Mucosa of stomach (tissue), 1 donor: ENCODE measurements at regions not wholly inside any gene's neighbourhood (a gene's known extent, or its start where the extent isn't known, plus 50 kb on each side); places are given as distances from the start of the nearest gene placed in this dataset.

Source experiments
- H3K27me3 ChIP-seq: one replicate; pipeline ENCODE4 v1.7.0; 2013; ENCODE audit warnings: mild to moderate bottlenecking, low read length; ENCODE audit not compliant: control insufficient read depth, insufficient read depth
- H3K36me3 ChIP-seq: one replicate; pipeline ENCODE4 v1.7.0; 2013; ENCODE audit warnings: low read length; ENCODE audit not compliant: control insufficient read depth, insufficient read depth
- H3K4me1 ChIP-seq: one replicate; pipeline ENCODE4 v1.7.0; 2013; ENCODE audit warnings: mild to moderate bottlenecking, low read length; ENCODE audit not compliant: control insufficient read depth, insufficient read depth
- H3K4me3 ChIP-seq: one replicate; pipeline ENCODE4 v1.7.0; 2013; ENCODE audit warnings: low read length
- H3K9ac ChIP-seq: one replicate; pipeline ENCODE4 v1.7.0; 2013; ENCODE audit warnings: mild to moderate bottlenecking, low read length, moderate library complexity
- H3K9me3 ChIP-seq: one replicate; pipeline ENCODE4 v1.7.0; 2013; ENCODE audit warnings: mild to moderate bottlenecking, low read length, moderate library complexity; ENCODE audit not compliant: control insufficient read depth
- donor health status: Pancreatic carcinoma.

DNA sequence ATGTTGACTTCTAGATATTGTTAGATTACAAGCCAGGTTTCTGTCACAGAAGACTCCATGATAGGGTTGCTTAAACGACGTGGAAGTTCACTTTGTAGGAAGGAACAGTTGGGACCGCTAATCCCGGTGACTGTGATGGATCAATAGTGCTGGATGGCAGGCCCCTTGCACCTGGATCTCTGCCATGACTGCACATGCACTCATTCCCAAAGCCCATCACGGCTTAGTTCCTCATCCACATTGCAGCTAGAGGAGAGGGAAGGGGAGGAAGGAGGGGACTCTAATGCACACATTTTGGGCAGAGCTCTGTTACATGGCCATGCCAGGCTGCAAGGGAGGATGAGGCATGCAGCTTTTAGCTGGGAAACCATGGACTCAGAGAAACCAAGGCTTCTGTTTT is 773.7 kb upstream of the RAB6C start:
- no peaks in the 10 kb centered on the region for H3K27me3 ChIP-seq
- no peaks in the 10 kb centered on the region for H3K4me1 ChIP-seq
- no peak overlapping the region for H3K9ac ChIP-seq
- H3K4me3 ChIP-seq, result no peak overlapping the region
- no peaks in the 10 kb centered on the region for H3K36me3 ChIP-seq
- no peaks in the 10 kb centered on the region for H3K9me3 ChIP-seq

DNA sequence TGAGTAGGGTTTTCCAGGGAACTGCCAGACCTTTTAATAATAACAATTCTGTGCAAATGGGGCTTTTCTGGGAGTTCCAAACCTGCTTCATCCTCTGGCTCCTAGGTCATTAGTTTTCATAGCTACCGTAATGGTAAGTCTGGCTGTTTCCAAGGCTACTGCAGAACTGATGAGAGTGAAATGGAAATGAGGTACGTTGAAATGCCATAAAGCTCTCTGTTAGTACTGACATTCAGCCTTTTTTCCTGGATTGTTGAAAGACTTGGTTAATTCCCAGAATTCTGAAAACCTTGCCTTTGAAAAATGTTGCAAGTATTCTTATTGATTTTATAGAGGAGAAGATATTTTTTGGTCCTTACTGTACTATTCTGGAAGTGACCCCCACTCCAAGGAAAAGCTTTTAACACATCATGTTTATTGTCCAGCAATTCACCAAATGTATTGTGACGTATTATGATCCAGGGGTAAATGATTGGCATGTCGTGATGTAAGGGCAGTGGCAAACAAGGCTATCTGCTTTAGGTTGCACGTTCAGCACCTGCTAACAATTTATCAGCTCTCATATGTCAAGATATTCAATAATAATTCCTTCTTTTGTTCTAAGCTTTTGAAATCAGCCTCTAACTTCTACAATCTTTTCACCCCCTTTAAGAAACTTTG is 767.0 kb upstream of the RAB6C start:
- H3K27me3 ChIP-seq, result no peaks in the 10 kb centered on the region
- no peaks in the 10 kb centered on the region for H3K36me3 ChIP-seq
- no peak overlapping the region for H3K4me3 ChIP-seq
- no peaks in the 10 kb centered on the region for H3K4me1 ChIP-seq
- no peak overlapping the region for H3K9ac ChIP-seq
- no peaks in the 10 kb centered on the region for H3K9me3 ChIP-seq

DNA sequence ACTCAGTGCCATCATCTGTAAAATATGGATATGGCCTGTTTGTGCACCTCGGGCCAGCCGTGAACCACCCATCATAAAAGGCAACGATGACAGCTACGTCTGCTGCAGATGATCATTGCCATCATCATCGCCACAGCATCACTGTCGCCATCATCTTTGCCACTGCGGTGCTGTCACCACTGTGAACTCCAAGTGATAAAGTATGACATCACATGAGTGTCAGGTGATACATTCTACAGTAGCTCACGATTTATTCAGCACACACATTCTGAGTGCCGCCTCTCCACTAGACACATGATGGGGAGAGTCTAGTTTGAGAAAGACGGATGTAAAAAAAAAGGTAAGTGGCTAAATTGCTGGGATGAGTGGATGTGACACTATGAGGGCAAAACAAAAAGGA is 755.4 kb upstream of the RAB6C start:
- Histone ChIP-seq H3K9ac (no peak overlapping the region), H3K4me3 (no peak overlapping the region)

DNA sequence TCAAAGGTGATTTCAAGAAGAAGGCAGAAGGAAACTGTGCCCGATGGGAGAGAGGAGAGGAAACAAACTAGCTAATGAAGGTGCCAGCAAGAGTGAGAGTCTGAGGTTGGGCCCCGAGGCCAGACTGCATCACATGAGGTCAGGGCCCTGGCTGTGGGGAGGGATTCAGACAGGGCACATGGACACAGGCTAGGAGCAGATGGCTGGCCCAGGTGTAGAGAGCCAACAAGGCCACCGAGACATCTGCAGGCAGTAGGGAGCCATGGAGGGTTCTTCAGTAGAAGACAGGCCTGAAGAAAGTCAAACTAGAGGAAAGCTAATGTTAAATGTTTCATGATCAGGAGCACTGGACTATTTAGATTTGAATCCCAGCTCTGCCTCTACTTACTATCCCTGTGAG is 755.0 kb upstream of the RAB6C start:
- Histone ChIP-seq H3K4me1 (no peaks in the 10 kb centered on the region), H3K27me3 (no peaks in the 10 kb centered on the region), H3K9me3 (no peaks in the 10 kb centered on the region), H3K9ac (no peak overlapping the region), H3K36me3 (no peaks in the 10 kb centered on the region), H3K4me3 (no peak overlapping the region)

More for the DNA sequence above, 755.4 kb upstream of the RAB6C start:
- no peaks in the 10 kb centered on the region for H3K27me3 ChIP-seq
- no peaks in the 10 kb centered on the region for H3K9me3 ChIP-seq
- H3K36me3 ChIP-seq, result no peaks in the 10 kb centered on the region
- no peaks in the 10 kb centered on the region for H3K4me1 ChIP-seq

DNA sequence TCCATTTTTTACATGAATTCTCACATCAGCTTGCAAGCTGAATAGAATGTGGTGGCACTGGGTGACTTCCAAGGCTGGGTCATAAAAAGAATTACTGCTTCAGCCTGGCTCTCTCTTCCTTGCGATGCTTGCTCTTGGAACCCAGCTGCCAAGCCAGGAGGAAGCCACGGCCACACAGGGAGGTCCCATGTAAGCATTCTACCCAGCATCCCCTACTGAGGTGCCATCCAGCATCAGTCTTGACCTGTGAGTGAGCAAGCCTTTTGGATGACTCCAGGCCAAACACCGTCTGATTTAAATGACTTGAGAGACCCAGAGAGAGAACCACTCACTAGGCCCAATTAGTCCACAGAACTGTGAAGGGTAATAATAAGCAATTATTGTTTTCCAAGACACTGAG is 750.3 kb upstream of the RAB6C start:
- Histone ChIP-seq H3K27me3 (no peaks in the 10 kb centered on the region), H3K9ac (no peak overlapping the region), H3K9me3 (no peaks in the 10 kb centered on the region), H3K36me3 (no peaks in the 10 kb centered on the region), H3K4me3 (no peak overlapping the region), H3K4me1 (no peaks in the 10 kb centered on the region)

DNA sequence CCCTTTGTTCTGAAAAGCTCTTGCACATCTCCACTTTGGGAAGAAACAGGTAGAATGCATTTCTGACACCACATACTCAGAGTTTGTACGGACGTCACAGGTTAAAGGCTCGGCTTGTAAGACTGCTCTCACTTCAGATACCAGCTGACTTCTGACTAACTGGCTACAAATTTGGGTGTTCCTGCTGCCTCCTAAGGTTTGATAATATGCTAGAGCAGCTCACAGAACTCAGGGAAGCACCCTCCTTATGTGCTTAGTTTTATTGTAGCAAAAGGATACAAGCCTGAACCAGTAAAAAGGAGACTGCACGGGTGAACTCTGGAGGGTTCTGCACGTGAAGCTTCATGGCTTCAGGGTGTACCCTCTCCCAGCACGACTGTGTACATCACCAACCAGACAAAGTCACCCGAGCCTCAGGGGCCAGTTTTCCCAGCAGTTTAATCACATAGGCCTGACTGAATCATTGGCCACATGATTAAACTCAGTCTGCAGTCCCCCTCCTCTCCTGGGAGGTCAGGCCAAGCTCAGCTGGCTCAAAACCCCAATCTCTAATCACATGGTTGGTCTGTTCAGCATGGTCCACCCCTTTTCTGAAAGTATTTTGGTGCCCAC is 749.5 kb upstream of the RAB6C start:
- H3K9ac ChIP-seq, result no peak overlapping the region
- no peaks in the 10 kb centered on the region for H3K27me3 ChIP-seq
- no peaks in the 10 kb centered on the region for H3K36me3 ChIP-seq
- no peaks in the 10 kb centered on the region for H3K4me1 ChIP-seq
- H3K4me3 ChIP-seq, result no peak overlapping the region
- H3K9me3 ChIP-seq, result no peaks in the 10 kb centered on the region

DNA sequence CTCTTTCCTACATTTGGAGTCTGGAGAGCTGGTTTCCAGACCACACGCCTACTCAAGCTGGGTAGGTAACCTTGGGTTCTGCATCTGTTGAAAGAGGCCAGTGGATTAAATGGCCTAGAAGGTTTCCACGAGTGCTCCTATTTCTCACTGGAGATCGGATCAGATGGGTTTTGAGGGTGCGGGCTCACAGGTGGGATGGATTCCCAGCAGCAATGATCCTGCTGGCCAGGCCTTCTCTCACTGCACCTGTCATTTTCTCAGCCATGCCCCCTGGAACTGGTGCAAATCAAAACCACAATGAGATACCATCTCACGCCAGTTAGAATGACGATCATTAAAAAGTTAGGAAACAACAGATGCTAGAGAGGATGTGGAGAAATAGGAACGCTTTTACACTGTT is 747.5 kb upstream of the RAB6C start:
- H3K4me3 ChIP-seq, result no peak overlapping the region

DNA sequence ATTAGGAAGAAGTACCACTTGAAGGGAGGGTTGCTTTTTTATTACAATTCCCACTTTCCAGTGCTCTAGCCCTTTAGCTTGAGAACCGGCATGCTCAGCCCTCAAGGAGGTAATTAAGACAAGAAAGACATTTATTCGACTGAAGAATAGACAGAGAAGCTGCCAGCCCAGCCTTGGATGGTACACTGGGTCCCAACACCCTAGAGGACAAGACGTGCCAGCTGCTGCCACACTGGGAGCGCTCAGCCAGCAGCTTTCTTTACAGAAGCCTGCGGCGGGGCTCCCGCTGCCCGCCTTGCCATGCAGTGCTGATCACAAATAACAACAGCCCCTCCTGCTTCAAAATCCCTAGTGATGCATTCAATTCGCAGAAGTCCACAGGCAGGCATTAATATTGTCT is 746.3 kb upstream of the RAB6C start:
- Histone ChIP-seq H3K4me3 (no peak overlapping the region), H3K36me3 (no peaks in the 10 kb centered on the region), H3K4me1 (no peaks in the 10 kb centered on the region), H3K9me3 (no peaks in the 10 kb centered on the region), H3K27me3 (no peaks in the 10 kb centered on the region), H3K9ac (no peak overlapping the region)

More for the DNA sequence above, 747.5 kb upstream of the RAB6C start:
- H3K27me3 ChIP-seq, result no peaks in the 10 kb centered on the region
- H3K9me3 ChIP-seq, result no peaks in the 10 kb centered on the region
- no peaks in the 10 kb centered on the region for H3K36me3 ChIP-seq
- H3K4me1 ChIP-seq, result no peaks in the 10 kb centered on the region
- no peak overlapping the region for H3K9ac ChIP-seq

DNA sequence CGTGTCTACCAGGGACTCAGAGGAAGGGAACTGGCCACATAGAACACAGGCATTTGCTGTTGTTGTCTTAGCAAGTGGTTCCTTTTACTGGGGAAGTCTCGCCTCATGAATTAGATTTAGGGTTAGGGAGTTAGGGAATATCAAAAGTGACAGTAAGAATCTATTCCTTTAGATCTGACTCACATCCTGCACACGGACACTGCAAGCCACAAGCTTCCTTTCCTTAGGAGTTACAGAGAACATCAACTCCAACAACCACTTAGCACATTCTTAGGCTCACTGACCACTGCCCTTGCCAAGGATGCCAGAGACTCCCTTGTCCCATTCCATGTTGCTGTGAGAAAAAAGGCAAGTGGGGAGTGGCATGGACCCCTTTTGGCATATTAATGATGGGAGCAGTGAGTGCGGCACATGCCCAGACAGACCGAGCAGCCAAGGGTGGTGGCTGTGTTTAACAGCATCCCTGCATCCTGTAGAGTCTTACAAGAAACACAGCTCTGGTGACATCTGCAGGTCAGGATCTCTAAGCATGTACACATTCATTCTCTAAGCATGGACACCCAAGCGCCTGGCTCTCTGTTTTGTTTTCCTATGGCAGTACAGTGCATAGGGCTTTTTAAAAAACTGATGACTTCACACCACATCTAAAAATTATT is 745.6 kb upstream of the RAB6C start:
- H3K9ac ChIP-seq, result no peak overlapping the region
- no peaks in the 10 kb centered on the region for H3K36me3 ChIP-seq
- no peaks in the 10 kb centered on the region for H3K9me3 ChIP-seq
- no peaks in the 10 kb centered on the region for H3K4me1 ChIP-seq
- no peak overlapping the region for H3K4me3 ChIP-seq
- H3K27me3 ChIP-seq, result no peaks in the 10 kb centered on the region

DNA sequence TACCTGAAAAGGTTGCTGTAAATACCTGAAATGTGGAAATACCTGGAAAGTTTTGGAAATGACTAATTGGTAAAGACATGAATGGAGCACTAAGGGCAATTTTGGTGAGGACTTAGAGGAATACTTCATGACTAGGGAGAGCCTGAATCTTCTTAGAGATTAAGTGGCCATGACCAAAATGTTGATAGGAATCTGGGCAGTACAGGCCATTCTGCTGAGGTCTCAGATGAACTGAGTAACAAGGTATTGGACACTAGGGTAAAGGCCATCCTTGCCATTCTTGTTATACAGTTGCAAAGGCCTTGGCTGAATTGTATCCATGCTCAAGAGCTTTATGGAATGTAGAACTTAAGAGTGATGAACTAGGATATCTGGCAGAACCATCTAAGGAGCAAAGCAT is 742.9 kb upstream of the RAB6C start:
- no peak overlapping the region for H3K4me3 ChIP-seq

DNA sequence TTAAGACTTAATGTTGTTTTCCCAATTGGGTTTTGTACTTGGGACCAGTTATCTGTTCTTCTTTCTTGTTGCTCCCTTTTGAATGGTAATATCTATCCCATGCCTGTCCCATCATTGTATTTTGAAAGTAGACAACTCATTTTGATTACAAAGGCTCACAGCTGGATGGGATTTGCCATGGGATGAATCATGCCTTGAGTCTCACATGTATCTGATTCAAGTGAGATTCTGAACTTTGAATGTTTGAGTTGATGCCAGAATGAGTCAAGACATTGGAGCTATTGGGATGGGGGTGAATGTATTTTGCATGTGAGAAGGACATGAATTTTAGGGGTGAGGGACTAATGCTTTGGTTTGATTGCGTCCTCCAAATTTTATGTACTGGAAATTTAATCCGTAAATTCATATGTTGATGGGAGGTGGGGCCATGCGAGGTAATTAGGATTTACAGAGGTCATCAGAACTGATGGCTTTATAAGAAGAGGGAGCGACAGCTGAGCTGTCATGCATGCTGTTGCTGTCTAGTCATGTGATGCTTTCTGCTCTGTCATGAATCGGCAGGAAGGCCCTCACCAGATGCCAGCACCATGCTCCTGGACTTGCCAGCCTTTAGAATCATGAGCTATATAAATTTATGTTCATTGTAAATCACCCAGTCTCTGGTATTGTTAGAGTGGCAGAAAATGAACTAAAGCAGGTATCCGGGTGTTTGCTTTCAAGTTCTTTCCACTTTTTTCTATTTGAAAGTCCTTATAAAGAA is 741.3 kb upstream of the RAB6C start:
- no peaks in the 10 kb centered on the region for H3K9me3 ChIP-seq
- H3K9ac ChIP-seq, result no peak overlapping the region
- no peaks in the 10 kb centered on the region for H3K4me1 ChIP-seq
- H3K27me3 ChIP-seq, result no peaks in the 10 kb centered on the region
- no peak overlapping the region for H3K4me3 ChIP-seq
- no peaks in the 10 kb centered on the region for H3K36me3 ChIP-seq

More for the DNA sequence above, 742.9 kb upstream of the RAB6C start:
- Histone ChIP-seq H3K36me3 (no peaks in the 10 kb centered on the region), H3K9ac (no peak overlapping the region), H3K9me3 (no peaks in the 10 kb centered on the region), H3K27me3 (no peaks in the 10 kb centered on the region), H3K4me1 (no peaks in the 10 kb centered on the region)

DNA sequence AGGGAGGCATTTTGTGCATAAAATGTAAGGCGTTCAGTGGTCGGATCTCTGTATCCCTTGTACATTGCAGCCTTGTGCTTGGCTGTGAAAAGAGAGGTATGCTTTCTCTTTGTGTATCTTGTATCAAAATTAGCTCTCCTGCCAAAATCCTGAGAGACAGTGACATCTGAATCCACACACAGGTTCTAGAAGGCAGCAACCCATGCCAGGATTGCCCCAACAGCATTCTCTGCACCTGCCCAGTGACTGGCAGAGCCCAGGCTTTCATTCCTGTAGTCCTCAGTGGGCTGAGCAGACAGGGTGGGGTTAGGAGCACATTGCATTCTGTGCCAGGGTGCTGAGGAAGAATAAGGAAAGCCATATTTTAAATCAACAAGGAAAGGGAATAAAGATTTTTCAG is 740.3 kb upstream of the RAB6C start:
- Histone ChIP-seq H3K9me3 (no peaks in the 10 kb centered on the region), H3K4me1 (no peaks in the 10 kb centered on the region), H3K9ac (no peak overlapping the region), H3K36me3 (no peaks in the 10 kb centered on the region), H3K4me3 (no peak overlapping the region), H3K27me3 (no peaks in the 10 kb centered on the region)
